DMS79 (cell line): ENCODE measurements at regions not wholly inside any gene's neighbourhood (a gene's known extent, or its start where the extent isn't known, plus 50 kb on each side); places are given as distances from the start of the nearest gene placed in this dataset.
"Not testable (repeated sequence)": the region's sequence is repeated elsewhere in the genome, so short reads cannot be mapped to it uniquely, and the experiment has no call there.

ENCODE experiments used
- DNase-seq: peaks from one replicate; lab custom pipeline; 2025; lab: John Stamatoyannopoulos, UW

DNA sequence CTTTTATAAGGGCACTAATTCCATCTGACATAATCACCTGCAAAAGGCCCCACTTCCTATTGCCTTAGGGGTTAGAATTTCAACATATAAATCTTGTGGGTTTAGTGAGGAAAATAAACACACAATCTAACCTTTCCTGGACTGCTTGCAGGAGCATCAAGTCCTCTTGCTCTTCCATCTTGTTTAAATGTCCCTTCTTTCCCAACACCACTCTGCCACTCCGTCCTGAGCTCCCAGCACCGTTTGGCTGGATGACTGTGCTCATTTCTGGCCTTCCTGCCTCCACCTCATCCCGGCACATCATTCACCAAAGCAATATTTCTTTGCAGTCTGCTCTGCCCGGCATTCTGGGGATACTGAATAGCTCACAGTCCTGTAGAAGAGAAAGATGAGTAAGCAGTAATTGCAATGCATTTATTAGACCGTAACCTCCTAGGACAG, 247.8 kb downstream of the BCL2 start:
- no peak for DNase-seq

DNA sequence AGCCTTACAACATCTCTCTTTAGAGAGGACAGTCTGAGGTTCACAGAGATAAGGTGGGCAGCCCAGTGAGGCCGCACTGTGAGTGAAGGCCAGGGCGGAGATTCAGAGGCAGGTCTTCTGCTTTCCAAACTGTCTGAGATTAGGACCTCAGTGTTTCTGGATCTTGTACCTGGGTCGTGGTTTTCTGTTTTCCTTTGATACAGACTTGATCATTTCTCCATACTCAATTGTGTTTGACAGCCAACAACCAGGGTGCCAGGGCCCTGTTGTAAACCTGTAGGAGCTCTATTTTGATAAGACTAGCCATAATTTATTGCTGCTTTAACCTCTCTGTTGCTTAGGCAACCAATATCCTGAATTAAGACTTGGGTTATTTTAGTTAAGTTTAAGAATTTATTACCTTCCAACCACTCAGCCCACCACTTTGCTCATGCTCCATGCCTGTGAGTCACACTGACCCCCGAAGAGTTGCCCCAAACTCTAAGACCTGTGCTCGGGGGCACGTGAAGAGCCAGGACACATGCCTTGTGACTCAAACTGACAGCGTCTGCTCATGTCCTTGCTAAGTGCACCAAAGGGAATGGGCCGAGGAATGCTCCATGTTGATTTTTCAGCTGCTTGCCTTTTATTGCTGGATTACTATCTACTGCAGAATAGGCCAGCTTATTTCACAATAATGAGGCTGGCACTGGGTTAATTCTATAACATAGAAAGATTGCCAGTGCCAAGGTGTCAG, 248.6 kb downstream of the BCL2 start:
- no peak for DNase-seq

DNA sequence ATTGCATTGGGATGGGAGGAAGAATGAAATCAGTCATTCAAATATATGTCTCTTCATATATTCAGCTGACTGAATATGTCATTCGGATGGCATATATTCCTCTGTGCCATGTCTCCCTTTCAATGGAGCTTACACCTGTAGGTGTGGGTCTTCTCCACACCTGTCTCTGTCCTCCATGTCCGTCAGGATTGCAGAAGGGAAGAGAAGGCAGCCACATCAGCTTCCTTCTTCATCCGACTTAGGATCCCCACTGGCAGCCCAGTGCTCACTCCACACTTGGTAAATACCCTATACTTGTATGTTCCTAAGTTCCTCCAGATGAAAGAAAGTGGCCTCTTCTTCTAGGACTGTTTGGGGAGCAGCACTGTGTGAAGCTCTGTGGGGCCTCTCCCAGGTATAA, 250.1 kb downstream of the BCL2 start:
- no peak for DNase-seq

DNA sequence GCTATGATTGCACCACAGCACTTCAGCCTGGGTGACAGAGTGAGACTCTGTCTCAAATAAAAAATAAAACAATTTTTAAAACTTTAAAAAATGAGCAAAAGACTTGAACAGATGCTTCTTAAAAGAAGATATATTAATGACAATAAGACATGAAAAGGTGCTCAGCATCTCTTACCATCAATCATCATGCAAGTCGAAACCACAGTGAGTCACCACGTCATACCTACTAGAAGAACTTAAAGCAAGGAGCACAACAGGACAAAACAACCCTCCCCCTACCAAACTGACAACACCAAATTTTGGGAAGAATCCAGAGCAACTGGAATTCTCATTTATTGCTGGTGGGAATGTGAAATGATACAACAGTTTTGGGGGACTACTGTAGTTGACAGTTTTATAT, 251.6 kb downstream of the BCL2 start:
- no peak for DNase-seq

DNA sequence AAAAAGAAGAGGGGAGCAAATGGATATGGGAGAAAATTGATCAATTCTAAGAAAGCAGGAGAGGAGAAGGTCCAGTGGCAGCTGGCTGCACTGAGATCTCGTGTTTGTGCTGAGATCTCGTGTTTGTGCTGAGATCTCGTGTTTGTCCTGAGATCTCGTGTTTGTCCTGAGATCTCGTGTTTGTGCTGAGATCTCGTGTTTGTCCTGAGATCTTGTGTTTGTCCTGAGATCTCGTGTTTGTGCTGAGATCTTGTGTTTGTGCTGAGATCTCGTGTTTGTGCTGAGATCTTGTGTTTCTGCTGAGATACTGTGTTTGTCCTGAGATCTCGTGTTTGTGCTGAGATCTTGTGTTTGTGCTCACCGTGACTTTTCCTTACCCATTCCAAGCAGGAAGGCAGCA, 254.4 kb downstream of the BCL2 start:
- no peak for DNase-seq

DNA sequence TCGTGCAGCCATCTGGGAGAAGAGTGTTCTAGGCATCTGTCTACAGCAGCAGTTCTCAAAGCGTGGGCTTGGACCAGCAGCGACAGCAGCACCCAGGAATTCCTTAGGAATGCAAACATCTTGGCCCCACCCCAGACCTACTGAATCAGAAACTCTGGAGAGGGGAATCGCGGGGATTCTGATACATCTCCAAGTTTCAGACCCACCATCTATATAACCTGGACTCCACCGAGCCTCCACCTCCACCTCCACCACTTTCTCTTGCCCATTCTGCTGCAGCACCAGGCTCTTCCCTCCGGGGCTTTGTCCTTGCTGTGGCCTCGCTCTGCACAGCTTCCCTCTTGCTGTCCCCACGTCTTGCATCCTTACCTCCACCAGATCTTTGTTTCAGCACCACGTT, 256.4 kb downstream of the BCL2 start:
- no peak for DNase-seq

DNA sequence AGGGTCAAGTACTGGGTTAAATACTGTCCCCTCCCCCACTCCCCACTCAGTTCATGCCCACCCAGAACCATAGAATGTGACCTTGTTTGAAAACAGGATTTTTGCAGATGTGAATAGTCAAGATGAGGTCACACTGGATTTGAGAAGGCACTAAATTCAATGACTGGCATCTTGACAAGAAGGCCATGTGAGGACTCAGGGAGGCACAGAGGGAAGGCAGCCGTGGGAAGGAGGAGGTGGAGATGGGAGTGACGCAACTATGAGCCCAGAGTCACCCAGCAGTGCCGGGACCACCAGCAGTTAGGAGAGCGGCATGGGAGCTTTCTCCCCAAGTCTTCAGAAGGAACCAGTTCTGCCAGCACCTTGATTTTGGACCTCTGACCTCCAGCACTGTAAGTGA, 257.3 kb downstream of the BCL2 start:
- no peak for DNase-seq

DNA sequence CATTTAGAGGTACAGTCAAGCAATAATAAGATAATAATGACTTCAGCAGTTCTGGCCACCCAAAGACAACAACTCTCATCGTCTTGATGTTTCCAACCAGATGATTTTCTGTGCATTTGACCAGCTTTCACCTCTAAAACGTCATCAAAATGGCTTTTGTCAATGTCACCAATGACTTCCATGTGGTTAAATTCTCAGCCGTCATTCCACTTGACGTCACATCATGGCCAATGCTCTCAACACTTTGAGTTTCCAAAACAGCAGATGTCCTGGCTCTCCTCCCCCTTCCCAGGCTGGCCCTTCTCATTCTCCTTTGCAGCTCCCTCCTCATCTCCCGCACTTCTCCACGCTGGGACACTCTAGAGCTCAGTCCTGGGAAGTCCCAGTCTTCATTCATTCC, 258.3 kb downstream of the BCL2 start:
- DNase-seq, result no peak

DNA sequence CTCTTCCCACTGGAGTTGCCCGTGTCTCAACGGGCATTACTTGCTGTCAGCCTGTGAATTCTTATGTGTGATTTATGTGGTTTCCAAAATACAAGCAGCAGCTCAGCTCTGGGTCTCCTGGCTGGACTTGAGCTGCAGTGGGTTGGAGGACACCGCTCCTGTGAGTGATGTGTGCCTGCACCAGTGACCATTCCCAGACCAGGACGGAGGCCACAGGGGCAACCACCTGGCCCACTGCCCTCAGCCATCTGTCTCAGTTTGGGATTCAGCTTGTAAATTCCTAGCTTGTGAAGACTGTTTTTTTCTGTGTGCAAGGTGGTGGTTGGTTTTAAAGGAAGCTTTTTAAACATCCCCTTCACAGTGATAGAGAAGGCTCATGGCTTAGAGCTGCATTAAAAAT, 261.0 kb downstream of the BCL2 start:
- DNase-seq, result no peak

DNA sequence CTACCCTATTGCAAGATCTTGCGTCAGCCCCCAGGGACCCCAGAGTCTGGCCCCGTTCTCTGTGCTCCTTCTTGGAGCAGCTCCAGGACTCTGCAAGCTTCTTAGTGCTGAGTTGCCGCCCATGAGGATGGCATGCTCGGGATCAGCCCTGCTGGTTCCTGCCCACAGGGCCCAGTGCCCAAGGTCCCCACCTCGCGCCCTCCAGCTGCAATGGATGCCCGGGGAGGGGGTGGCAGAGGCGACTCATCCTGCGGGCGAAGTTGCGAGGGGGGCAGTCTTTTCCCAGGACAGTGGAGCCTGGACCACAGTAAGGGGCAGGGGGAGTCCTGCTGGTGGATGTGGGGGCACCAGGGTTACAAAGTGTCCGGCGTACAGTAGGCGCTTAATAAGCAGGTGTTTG, 261.9 kb downstream of the BCL2 start:
- no peak for DNase-seq

DNA sequence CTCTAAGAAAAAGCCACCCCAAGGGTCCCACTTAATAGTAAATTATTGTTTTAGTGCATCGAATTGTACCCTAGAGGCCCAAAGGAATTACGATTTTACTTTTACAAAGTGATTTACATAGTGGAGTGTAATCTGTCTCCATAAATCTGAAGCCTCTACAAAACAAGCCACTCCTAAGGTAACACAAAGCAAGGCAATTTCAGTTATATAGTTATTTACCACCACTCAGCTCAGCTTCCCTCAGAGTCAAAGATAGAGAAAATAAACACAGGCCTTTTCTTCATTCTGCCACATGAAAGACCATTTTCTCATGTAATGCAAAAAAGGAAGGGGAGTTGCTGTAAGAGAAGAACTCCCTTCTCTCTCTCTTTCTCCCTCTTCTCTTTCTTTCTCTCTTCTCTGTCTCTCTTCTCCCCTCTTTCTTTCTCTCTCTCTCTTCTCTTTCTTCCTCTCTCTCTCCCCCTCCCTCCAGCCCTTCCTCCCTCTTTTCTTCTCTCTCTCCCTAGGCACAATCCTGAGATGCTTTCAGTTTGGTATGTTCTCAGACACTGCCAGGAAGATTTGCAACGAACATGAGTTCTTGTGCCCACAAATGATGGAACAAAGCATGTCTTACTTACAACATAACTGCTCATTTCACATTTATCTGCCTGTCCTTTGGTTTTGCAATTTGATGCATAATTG, 264.5 kb downstream of the BCL2 start:
- DNase-seq, result no peak

DNA sequence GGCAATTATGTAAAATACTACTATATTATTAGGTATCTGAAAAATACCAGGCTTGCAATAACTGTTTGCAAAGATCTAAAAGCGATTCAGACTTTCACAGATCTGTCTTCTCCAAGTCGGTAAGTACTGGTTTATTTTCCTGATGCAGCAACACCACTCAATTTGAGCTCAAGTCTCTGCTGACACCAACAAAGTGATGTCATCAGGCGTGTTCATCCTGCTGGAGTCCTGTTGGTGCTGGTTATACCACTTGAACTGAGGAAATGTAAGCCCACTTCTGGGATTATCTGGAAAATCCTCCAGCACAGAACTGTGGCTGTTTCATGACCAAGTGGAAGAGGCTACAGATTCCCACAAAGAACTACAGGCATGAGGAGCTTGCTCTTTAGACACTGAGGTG, 267.6 kb downstream of the BCL2 start:
- peak; percentile 10 for DNase-seq

DNA sequence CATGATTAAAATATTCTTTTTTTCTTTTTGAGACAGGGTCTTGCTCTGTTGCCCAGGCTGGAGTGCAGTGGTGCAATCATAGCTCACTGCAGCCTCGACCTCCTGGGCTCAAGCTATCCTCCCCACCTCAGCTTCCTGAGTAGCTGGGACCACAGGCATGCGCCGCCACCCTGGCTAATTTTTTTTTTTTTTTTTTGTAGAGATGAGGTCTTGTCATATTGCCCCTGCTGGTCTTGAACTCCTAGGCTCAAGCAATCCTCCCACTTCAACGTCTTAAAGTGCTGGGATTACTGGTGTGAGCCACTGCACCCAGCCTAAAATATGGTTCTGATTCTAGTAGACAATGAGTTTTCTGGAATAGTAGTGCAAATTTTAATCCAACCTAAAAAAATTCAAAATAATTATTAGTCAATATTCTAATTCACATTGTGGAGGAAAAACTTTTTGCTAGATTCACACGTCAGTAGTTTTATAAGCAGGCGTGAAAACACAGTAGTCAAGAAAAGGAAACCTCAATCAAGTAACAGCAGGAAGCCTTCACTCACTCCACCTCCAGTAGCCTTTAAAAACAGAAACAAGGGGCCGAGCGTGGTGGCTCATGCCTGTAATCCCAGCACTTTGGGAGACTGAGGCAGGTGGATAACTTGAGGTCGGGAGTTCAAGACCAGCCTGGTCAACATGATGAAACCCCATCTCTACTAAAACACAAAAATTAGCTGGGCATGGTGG, 268.7 kb downstream of the BCL2 start:
- DNase-seq, result not testable (repeated sequence)

DNA sequence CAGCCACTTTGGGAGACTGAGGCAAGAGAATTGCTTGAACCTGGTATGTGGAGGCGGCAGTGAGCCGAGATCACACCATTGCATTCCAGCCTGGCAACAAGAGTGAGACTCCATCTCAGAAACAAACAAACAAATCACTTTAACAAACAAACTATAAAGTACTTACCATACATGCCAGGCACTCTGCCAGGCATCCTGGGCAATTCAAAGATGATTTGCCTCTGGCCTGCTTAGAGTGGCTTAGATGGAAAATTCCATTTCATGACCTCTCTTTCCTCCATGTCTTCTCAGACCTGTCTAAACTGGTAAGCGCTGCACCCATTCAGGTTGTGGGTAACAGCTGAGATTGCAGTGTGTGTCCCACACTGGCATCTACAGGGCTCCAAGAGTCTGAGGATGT, 273.2 kb downstream of the BCL2 start:
- DNase-seq, result peak; percentile 16

DNA sequence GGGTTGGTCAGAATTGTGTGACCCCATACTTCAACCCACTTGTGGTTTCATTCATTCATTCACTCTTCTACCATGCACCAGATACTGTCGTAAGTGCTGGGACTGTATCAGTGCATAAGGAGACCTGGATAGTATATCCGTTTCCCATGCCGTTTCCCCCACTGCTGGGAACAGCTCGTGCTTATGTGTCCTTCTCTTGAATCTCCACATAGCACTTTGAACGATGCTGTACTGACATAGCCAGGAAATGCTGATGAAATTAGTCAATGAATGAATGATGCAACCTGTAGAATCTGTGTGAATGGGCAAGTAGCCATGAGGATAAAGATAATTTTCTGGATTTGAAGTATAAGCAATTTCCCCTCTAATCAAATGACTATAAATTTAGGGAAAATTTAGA, 276.1 kb downstream of the BCL2 start:
- no peak for DNase-seq

DNA sequence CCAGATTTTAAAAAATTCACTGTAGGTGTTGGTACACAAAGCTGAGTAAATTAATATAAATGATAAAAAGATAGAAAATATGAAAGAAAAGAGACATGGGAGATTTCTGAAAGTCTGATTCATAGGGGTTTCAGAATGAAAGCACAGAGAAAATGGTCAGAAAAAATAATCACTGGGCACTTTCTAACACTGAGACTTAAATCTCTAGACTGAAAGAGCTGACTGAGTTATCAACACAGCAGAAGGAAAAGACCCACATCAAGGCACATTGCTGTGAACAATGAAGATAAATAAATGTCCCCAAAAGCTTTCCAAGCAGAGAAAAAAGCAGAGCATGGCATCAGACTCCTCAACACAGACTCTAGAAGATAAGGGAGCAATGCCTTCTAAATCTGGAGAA, 277.2 kb downstream of the BCL2 start:
- no peak for DNase-seq

DNA sequence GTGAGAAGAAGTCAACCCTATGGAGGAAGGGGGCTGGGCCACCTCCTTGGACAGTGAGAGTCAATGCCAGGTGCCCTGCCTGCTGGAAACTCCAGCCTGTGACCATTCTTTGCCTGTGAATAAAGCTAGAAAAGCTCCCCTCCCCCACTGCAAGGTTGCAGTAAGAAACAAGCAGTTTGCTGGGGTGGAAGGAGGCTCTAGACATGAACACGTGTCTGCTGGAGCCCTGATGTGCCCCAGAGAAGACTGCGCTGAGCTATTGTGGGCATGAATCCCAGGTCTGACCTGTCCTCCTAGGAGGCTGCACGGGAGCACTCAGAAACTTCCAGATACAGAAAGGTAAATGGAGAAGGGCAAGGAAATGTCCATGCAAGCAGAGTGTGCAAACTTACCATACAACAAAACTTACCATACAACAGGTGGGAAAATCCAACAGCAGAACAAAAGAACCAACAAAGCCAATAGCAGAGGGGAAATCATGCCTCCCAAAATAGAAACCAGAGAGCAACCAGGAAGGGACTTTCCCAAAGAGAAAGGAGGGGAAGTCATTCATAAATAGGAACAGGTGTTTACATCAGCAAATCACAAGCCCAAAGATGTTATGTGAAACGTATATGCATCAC, 278.7 kb downstream of the BCL2 start:
- no peak for DNase-seq

DNA sequence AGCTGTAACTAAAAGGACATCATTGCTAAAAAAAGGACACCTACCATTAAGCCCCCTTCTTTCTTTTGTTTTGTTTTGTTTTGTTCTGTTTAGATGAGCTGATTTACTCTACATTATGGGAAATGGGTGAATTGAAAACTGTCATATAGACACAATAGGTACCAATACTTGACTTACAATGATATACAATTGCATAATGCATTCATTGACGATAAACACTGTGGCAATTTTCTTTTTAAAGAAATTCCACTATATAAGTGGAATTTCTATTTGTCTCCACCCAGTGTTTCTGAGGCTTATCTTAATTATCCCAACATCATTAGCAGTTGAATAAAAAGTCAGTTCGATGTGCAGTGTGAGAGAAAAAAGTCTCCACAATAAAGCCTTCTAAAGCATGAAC, 282.1 kb downstream of the BCL2 start:
- DNase-seq, result no peak

DNA sequence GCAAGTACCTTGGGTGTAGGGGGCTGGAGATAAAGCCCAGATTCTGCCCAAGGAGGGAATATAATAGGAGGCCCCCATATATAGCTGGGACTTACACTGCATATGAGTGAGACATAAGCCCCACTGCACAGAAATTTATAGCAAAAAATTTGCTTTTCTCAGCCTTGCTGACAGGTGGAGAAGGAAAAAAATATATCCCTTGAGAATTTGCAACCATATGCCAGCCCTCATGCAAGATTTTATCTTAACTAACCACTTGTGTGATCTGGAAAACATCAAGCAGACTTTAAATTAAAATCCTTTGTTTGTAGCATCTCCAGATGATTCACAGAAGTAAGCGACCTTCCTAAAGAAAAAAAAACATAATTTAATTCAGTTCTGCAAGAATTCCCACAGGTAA, 288.2 kb downstream of the BCL2 start:
- DNase-seq, result no peak
